Activated naive CD8-positive, alpha-beta T cell treated with anti-CD3 and anti-CD28 coated beads for 36 hours (primary cell): ENCODE measurements at regions not wholly inside any gene's neighbourhood (a gene's known extent, or its start where the extent isn't known, plus 50 kb on each side); places are given as distances from the start of the nearest gene placed in this dataset.
"Not testable (repeated sequence)": the region's sequence is repeated elsewhere in the genome, so short reads cannot be mapped to it uniquely, and the experiment has no call there.

Experiments used
- DNase-seq: peaks from one replicate; pipeline ENCODE4 v3.0.0; 2021
- H3K27ac Mint-ChIP-seq: one replicate; pipeline ENCODE4 v1.8.0; 2022; ENCODE audit warnings: mild to moderate bottlenecking, moderate library complexity, mixed read lengths
- H3K27me3 Mint-ChIP-seq: one replicate; pipeline ENCODE4 v1.8.0; 2022; ENCODE audit warnings: mild to moderate bottlenecking, mixed read lengths
- H3K36me3 Mint-ChIP-seq: one replicate; pipeline ENCODE4 v1.8.0; 2021; ENCODE audit warnings: mild to moderate bottlenecking, mixed read lengths
- H3K4me1 Mint-ChIP-seq: one replicate; pipeline ENCODE4 v1.8.0; 2021; ENCODE audit warnings: mixed read lengths
- H3K4me3 Mint-ChIP-seq: one replicate; pipeline ENCODE4 v1.8.0; 2022; ENCODE audit warnings: mild to moderate bottlenecking, moderate library complexity, mixed read lengths
- H3K9me3 Mint-ChIP-seq: one replicate; pipeline ENCODE4 v1.8.0; 2022; ENCODE audit warnings: mixed read lengths

DNA sequence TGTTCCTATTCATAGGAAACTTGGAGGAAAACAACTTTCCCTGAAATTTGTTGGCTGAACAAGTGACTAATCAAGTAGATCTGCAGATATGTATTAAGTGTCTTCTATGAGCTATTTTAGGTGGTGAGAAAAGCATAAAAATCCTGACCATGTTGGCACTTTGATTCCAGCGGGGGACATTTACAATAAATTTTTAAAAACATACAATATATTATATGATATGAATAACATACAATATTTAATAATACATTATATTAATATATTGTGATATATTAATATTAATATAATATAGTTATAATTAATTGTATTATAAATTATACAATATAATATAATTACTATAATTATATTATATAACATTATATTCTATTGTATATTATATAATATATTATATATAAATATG, 362.9 kb upstream of the SOX9 start:
- Mint-ChIP-seq H3K27me3 (no peaks in the 10 kb centered on the region), H3K36me3 (no peaks in the 10 kb centered on the region), H3K27ac (no peak overlapping the region), H3K4me1 (no peaks in the 10 kb centered on the region), H3K4me3 (no peak overlapping the region), H3K9me3 (peaks cover 3% of the 10 kb centered on the region)
- DNase-seq = no peak

DNA sequence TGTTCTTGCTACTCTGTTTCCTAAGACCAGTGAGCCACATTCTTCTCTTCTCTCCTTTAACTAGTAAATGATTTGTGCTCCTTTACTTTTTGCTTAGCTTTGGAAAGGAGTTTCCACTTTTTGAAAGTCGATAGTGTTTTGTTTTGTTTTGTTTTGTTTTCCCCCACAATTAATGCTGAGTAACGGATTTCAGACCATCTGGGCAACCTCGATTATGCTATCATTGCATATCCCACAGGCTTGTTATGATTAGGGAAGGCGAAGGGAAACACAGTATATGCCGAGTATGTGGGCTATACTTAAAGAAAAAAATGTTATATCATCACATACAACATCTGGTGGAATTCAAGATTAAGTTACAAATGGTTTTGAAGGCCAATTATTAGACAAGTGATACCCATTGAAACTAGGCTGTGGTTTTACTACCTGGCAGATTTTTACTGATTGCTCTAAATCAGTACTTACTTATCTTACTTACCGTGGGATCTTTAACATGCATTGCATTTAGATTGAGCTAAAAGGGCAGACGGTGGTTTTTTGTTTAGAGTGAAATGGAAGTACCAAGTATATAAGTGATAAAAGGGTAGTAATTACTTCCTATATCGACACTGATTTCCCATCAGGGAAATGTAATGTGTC, 361.3 kb upstream of the SOX9 start:
- Mint-ChIP-seq H3K36me3 (no peaks in the 10 kb centered on the region), H3K27me3 (no peaks in the 10 kb centered on the region), H3K4me3 (no peak overlapping the region)

DNA sequence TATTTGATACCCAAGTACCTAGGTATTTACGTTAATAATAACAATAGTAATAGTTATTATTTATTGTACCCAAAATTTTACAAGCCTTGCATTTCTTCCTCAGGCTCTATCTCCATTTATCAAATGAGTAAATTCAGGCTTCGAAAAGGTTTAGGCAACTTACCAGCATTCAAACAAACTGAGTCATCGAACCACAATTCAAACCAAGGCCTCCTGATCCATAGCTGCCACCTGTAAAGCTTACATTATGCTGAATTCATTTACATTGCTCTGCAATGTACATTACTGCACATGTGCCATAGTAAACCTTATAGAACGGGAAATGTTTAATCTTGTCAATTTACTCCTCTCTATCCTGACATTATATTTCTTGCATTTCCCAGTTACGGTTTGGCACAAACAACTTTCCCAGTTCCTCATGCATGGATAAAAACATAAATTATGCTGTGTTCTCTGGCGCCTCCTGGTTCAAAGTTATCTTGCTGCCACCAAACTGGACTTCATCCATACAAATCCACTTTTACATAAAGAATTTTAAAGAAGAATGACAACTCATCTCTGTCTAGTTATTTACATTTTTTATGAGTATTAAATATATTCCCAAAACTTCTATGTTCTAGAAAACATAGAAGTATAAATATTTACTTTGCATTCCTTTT, 360.6 kb upstream of the SOX9 start:
- no peaks in the 10 kb centered on the region for H3K4me1 Mint-ChIP-seq
- H3K36me3 Mint-ChIP-seq = no peaks in the 10 kb centered on the region
- no peaks in the 10 kb centered on the region for H3K27me3 Mint-ChIP-seq
- DNase-seq = no peak
- peaks cover 3% of the 10 kb centered on the region for H3K9me3 Mint-ChIP-seq
- no peak overlapping the region for H3K4me3 Mint-ChIP-seq
- H3K27ac Mint-ChIP-seq = no peak overlapping the region

More for the DNA sequence above, 361.3 kb upstream of the SOX9 start:
- Mint-ChIP-seq H3K27ac (no peak overlapping the region), H3K9me3 (peaks cover 3% of the 10 kb centered on the region), H3K4me1 (no peaks in the 10 kb centered on the region)
- no peak for DNase-seq

- Mint-ChIP-seq H3K27me3 (no peaks in the 10 kb centered on the region), H3K36me3 (no peaks in the 10 kb centered on the region), H3K4me3 (no peak overlapping the region), H3K9me3 (peaks cover 3% of the 10 kb centered on the region), H3K4me1 (no peaks in the 10 kb centered on the region), H3K27ac (no peak overlapping the region)
- DNase-seq = no peak
These were observed 358.3 kb upstream of the SOX9 start for GRCh38 chr17:71762526-71762925.

GRCh38 chr17:71764505-71764904, 356.3 kb upstream of the SOX9 start:
- Mint-ChIP-seq H3K4me3 (no peak overlapping the region), H3K4me1 (no peaks in the 10 kb centered on the region), H3K36me3 (no peaks in the 10 kb centered on the region), H3K27me3 (no peaks in the 10 kb centered on the region), H3K27ac (no peak overlapping the region), H3K9me3 (peaks cover 2% of the 10 kb centered on the region)
- DNase-seq = no peak

- H3K9me3 Mint-ChIP-seq = peaks cover 2% of the 10 kb centered on the region
- no peaks in the 10 kb centered on the region for H3K27me3 Mint-ChIP-seq
- H3K27ac Mint-ChIP-seq = no peak overlapping the region
- no peak for DNase-seq
- H3K4me1 Mint-ChIP-seq = no peaks in the 10 kb centered on the region
- no peaks in the 10 kb centered on the region for H3K36me3 Mint-ChIP-seq
- no peak overlapping the region for H3K4me3 Mint-ChIP-seq
These were observed 355.4 kb upstream of the SOX9 start for GRCh38 chr17:71765437-71765836.

GRCh38 chr17:71769850-71770249, 351.0 kb upstream of the SOX9 start:
- DNase-seq = no peak
- Mint-ChIP-seq H3K27me3 (no peaks in the 10 kb centered on the region), H3K9me3 (peaks cover 4% of the 10 kb centered on the region), H3K36me3 (no peaks in the 10 kb centered on the region), H3K4me1 (no peaks in the 10 kb centered on the region), H3K27ac (no peak overlapping the region), H3K4me3 (no peak overlapping the region)

DNA sequence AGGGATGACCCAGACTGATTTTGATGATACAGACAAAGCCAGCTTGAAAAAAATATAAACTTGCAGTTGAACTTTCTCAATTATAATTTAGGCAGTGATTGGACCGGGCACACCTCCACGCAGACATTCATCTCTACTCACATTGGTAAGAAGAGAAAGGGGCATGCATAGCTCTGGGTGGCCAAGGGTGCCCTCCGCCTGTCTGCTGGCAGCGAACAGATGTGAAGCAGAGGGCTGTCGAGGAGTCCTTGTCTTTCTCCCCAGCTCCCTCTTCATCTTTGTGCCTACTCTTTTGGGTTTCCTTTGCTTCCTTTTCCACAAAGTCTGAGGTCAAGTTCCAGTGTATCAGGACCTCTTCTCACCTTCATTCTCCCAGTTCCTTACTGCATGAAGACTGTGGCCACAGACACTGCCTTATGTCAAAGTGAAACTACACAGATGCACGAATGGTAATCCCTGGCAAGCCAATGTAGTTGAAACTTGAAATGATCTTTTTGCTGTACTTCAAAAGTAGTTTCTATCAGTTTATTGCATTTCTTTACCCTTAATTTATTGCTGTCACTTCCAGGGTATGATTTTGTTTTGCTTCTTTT, 343.7 kb upstream of the SOX9 start:
- DNase-seq = no peak
- H3K4me3 Mint-ChIP-seq = no peak overlapping the region
- H3K4me1 Mint-ChIP-seq = no peaks in the 10 kb centered on the region
- H3K9me3 Mint-ChIP-seq = peaks cover 1% of the 10 kb centered on the region
- no peak overlapping the region for H3K27ac Mint-ChIP-seq
- H3K36me3 Mint-ChIP-seq = no peaks in the 10 kb centered on the region
- H3K27me3 Mint-ChIP-seq = no peaks in the 10 kb centered on the region

DNA sequence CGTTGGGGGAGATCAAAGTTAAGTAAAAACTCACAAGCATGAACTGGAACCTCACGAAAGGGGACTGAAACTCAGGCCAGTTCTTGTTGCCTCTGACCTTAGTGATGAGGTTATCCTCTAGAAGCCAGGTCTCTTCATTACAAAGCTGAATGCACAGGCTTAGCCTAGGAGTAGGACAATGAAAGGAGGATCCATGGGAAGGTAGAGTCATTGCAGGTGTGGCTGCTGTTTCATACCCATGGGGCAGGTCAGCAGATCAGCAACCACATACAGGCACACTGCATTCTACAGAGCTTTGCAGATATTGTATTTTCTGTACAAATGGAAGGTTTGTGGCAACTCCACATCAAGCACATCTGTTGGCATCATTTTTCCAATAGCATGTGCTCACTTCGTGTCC, 341.3 kb upstream of the SOX9 start:
- no peak for DNase-seq
- H3K4me1 Mint-ChIP-seq = no peaks in the 10 kb centered on the region
- H3K4me3 Mint-ChIP-seq = no peak overlapping the region
- H3K27ac Mint-ChIP-seq = no peak overlapping the region
- H3K27me3 Mint-ChIP-seq = no peaks in the 10 kb centered on the region
- no peaks in the 10 kb centered on the region for H3K9me3 Mint-ChIP-seq
- H3K36me3 Mint-ChIP-seq = no peaks in the 10 kb centered on the region

DNA sequence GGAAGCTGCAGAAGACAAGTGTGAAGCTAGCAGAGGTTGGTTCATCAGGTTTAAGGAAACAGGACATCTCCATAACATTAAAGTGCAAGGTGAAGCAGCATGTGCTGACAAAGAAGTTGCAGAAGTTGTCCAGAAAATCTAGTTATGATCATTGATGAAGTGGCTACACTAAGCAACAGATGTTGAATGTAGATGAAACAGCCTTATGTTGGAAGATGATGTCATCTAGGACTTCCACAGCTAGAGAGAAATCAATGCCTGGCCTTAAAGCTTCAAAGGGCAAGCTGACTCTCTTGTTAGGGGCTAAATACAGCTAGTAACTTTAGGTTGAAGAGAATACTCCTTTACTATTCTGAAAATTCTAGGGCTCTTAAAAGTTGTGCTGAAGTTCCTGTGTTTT, 340.2 kb upstream of the SOX9 start:
- Mint-ChIP-seq H3K27ac (no peak overlapping the region), H3K4me3 (no peak overlapping the region), H3K4me1 (no peaks in the 10 kb centered on the region), H3K36me3 (no peaks in the 10 kb centered on the region), H3K9me3 (peaks cover 3% of the 10 kb centered on the region), H3K27me3 (no peaks in the 10 kb centered on the region)
- no peak for DNase-seq

DNA sequence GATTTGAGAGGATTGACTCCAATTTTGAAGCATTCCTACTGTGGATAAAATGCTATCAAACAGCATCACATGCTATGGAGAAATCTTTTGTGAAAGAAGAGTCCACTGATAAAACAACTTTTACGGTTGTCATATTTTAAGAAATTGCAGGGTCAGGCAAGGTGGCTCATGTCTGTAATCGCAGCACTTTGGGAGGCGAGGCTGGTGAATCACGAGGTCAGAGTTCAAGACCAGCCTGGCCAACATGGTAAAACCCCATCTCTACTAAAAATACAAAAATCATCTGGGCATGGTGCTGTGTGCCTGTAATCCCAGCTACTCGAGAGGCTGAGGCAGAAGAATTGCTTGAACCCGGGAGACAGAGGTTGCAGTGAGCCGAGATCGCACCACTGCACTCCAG, 338.8 kb upstream of the SOX9 start:
- not testable (repeated sequence) for H3K4me1 Mint-ChIP-seq, H3K27me3 Mint-ChIP-seq, H3K36me3 Mint-ChIP-seq, DNase-seq, H3K9me3 Mint-ChIP-seq, H3K27ac Mint-ChIP-seq, H3K4me3 Mint-ChIP-seq

GRCh38 chr17:71790791-71791190, 330.0 kb upstream of the SOX9 start:
- H3K36me3 Mint-ChIP-seq = no peaks in the 10 kb centered on the region
- no peak overlapping the region for H3K27ac Mint-ChIP-seq
- H3K27me3 Mint-ChIP-seq = no peaks in the 10 kb centered on the region
- no peaks in the 10 kb centered on the region for H3K4me1 Mint-ChIP-seq
- peaks cover 6% of the 10 kb centered on the region for H3K9me3 Mint-ChIP-seq
- no peak for DNase-seq
- no peak overlapping the region for H3K4me3 Mint-ChIP-seq

- H3K4me3 Mint-ChIP-seq = no peak overlapping the region
- no peak for DNase-seq
- H3K4me1 Mint-ChIP-seq = no peaks in the 10 kb centered on the region
- H3K9me3 Mint-ChIP-seq = peaks cover 8% of the 10 kb centered on the region
- no peaks in the 10 kb centered on the region for H3K36me3 Mint-ChIP-seq
- no peaks in the 10 kb centered on the region for H3K27me3 Mint-ChIP-seq
- no peak overlapping the region for H3K27ac Mint-ChIP-seq
These were observed 329.5 kb upstream of the SOX9 start for GRCh38 chr17:71791311-71791710.

DNA sequence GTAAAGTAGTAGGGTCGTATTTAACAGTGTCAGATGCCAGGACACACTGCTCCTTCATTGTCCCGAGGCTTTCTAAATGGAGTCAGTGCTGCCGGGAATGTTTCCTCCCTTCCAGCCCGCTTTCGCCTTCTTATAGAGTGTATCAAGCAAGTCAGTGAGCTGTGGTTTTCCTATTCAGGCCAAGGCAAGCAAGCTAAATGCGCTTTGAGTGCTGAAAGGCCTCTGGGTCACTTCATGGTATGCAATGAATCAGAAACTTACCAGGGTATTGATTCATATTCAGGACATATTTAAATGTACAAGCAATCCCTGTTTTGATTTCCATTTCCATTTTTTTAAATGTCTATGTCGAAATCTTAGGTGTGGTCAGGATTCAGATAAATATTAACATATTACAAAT, 327.9 kb upstream of the SOX9 start:
- H3K27ac Mint-ChIP-seq = no peak overlapping the region
- DNase-seq = no peak
- H3K9me3 Mint-ChIP-seq = peaks cover 6% of the 10 kb centered on the region
- no peak overlapping the region for H3K4me3 Mint-ChIP-seq
- H3K27me3 Mint-ChIP-seq = no peaks in the 10 kb centered on the region
- H3K36me3 Mint-ChIP-seq = no peaks in the 10 kb centered on the region
- H3K4me1 Mint-ChIP-seq = no peaks in the 10 kb centered on the region

- DNase-seq = no peak
- Mint-ChIP-seq H3K27ac (no peak overlapping the region), H3K36me3 (no peaks in the 10 kb centered on the region), H3K27me3 (no peaks in the 10 kb centered on the region), H3K4me3 (no peak overlapping the region), H3K9me3 (peaks cover 6% of the 10 kb centered on the region), H3K4me1 (no peaks in the 10 kb centered on the region)
These were observed 327.3 kb upstream of the SOX9 start for GRCh38 chr17:71793518-71793917.

- peaks cover 7% of the 10 kb centered on the region for H3K9me3 Mint-ChIP-seq
- no peaks in the 10 kb centered on the region for H3K36me3 Mint-ChIP-seq
- H3K4me3 Mint-ChIP-seq = no peak overlapping the region
- no peak overlapping the region for H3K27ac Mint-ChIP-seq
- no peak for DNase-seq
- no peaks in the 10 kb centered on the region for H3K27me3 Mint-ChIP-seq
- no peaks in the 10 kb centered on the region for H3K4me1 Mint-ChIP-seq
These were observed 322.1 kb upstream of the SOX9 start for GRCh38 chr17:71798701-71799100.
